HepG2 (cell line): ENCODE measurements at regions not wholly inside any gene's neighbourhood (a gene's known extent, or its start where the extent isn't known, plus 50 kb on each side); places are given as distances from the start of the nearest gene placed in this dataset.

Experiments
- ATAC-seq: fragments of 200-7000 bp; cut with Tn5 transposase; 3 replicates; pipeline ENCODE4 v1.9.1; 2020; ENCODE audit warnings: mild to moderate bottlenecking, moderate library complexity
- BruUV-seq: library from RNA; stranded (reverse); fragments of 400-500 nt; replicated peaks from 2 replicates; lab custom pipeline; 2021; lab: Mats Ljungman, UMichigan
- CTCF ChIA-PET: fragments of 300-600 bp; formaldehyde crosslinking; extraction: SDS; loops from one replicate; lab custom pipeline; 2021; ENCODE audit warnings: low total read pairs, inconsistent platforms, low intra/inter-chr PET ratio; lab: Yijun Ruan, JAX
- POLR2A ChIA-PET: fragments of 350-600 bp; sonication (Branson Sonifier 250); formaldehyde crosslinking; loops from one replicate; lab custom pipeline; 2020; ENCODE audit warnings: antibody characterized with exemption, inconsistent platforms; lab: Yijun Ruan, JAX
- DNase-seq: peaks from one replicate; pipeline ENCODE4 v3.0.0-alpha.2; 2015; ENCODE audit warnings: low spot score
- FAIRE-seq: peaks from 3 replicates; lab custom pipeline; 2011; peaks lifted over from hg19 to GRCh38; lab: Jason Lieb, UNC
- H2AFZ ChIP-seq: one replicate; pipeline ENCODE4 v1.6.1; 2011; ENCODE audit warnings: low read length, inconsistent platforms
- H3K27ac ChIP-seq: fragments of 300-600 bp; 3 replicates; pipeline ENCODE4 v1.8.0; 2011; ENCODE audit warnings: mixed run types, mild to moderate bottlenecking, mixed read lengths, low read length, inconsistent platforms; ENCODE audit not compliant: insufficient read depth; ENCODE audit errors: extremely low read length
- H3K27me3 ChIP-seq, 2 experiments: fragments of 200-600 bp in 1 of 2; 2 replicates in 1 of 2; 3 replicates in 1 of 2; pipeline versions ENCODE4 v1.6.0 to v1.8.0; 2011; ENCODE audit warnings: low read length in 2 of 2, mild to moderate bottlenecking in 2 of 2, moderate library complexity in 2 of 2, inconsistent platforms in 1 of 2; ENCODE audit not compliant: insufficient read depth in 2 of 2, control insufficient read depth in 1 of 2
- H3K36me3 ChIP-seq, 2 experiments: fragments of 200-600 bp in 1 of 2; replicated peaks in 1 of 2; 2 replicates in 1 of 2; 3 replicates in 1 of 2; pipeline versions ENCODE4 v1.5.1 to v1.8.0; 2011; ENCODE audit warnings: low read length in 2 of 2, inconsistent platforms in 1 of 2; ENCODE audit not compliant: insufficient read depth in 2 of 2, control insufficient read depth in 1 of 2
- H3K4me1 ChIP-seq: 2 replicates; pipeline ENCODE4 v1.5.1; 2012; ENCODE audit warnings: low read length, inconsistent platforms; ENCODE audit not compliant: insufficient read depth
- H3K4me2 ChIP-seq: 2 replicates; pipeline ENCODE4 v1.6.0; 2011; ENCODE audit warnings: low read depth, low read length, inconsistent platforms
- H3K4me3 ChIP-seq, 3 experiments: fragments of 200-600 bp in 1 of 3; sonication (generic), shearing (Covaris generic) in 1 of 3; replicated peaks in 1 of 3; 2 replicates each; pipeline ENCODE4 v1.5.1; 2011 to 2016; ENCODE audit warnings: low read length in 3 of 3, inconsistent platforms in 2 of 3, low read depth in 2 of 3, mild to moderate bottlenecking in 2 of 3, control low read depth in 1 of 3, mixed read lengths in 1 of 3; ENCODE audit not compliant: insufficient read depth in 1 of 3
- H3K79me2 ChIP-seq: one replicate; pipeline ENCODE4 v1.6.1; 2011; ENCODE audit warnings: low read length, inconsistent platforms; ENCODE audit not compliant: insufficient read depth
- H3K9ac ChIP-seq: 2 replicates; pipeline ENCODE4 v1.6.0; 2011; ENCODE audit warnings: mild to moderate bottlenecking, low read depth, low read length, inconsistent platforms; ENCODE audit not compliant: insufficient read depth
- H3K9me3 ChIP-seq: 2 replicates; pipeline ENCODE4 v1.5.1; 2012; ENCODE audit warnings: mild to moderate bottlenecking, low read length
- H4K20me1 ChIP-seq: 2 replicates; pipeline ENCODE4 v1.6.0; 2011; ENCODE audit warnings: inconsistent platforms, mild to moderate bottlenecking, low read length, moderate library complexity; ENCODE audit not compliant: insufficient read depth
- BCL6 ChIP-seq: IDR thresholded peaks from 2 replicates; pipeline ENCODE4 v1.6.1; 2016; ENCODE audit warnings: missing genetic modification reagents, missing compliant biosample characterization
- BRD4 ChIP-seq: sonication (generic); formaldehyde crosslinking; IDR thresholded peaks from 2 replicates; pipeline ENCODE4 v1.4.0; 2020; ENCODE audit warnings: missing genetic modification reagents
- DBP ChIP-seq: sonication (generic); formaldehyde crosslinking; IDR thresholded peaks from 2 replicates; pipeline ENCODE4 v1.4.0; 2020; ENCODE audit warnings: missing genetic modification reagents; ENCODE audit errors: not compliant biosample characterization
- GABPB1 ChIP-seq: IDR thresholded peaks from 2 replicates; pipeline ENCODE4 v1.6.1; 2016; ENCODE audit warnings: mild to moderate bottlenecking, missing genetic modification reagents, moderate library complexity, missing compliant biosample characterization
- MED1 ChIP-seq: sonication (generic); formaldehyde crosslinking; IDR thresholded peaks from 2 replicates; pipeline ENCODE4 v1.4.0; 2020; ENCODE audit warnings: missing genetic modification reagents
- NCOA1 ChIP-seq: sonication (generic); formaldehyde crosslinking; IDR thresholded peaks from 2 replicates; pipeline ENCODE4 v1.9.0; 2021; ENCODE audit warnings: missing genetic modification reagents
- SETDB1 ChIP-seq: sonication (generic); formaldehyde crosslinking; IDR thresholded peaks from 2 replicates; pipeline ENCODE4 v1.5.1; 2020; ENCODE audit warnings: missing genetic modification reagents, mild to moderate bottlenecking, borderline replicate concordance
- ZFY ChIP-seq: sonication (generic); formaldehyde crosslinking; IDR thresholded peaks from 2 replicates; pipeline ENCODE4 v1.4.0; 2020; ENCODE audit warnings: missing genetic modification reagents
- ZNF10 ChIP-seq: sonication (generic); formaldehyde crosslinking; IDR thresholded peaks from 2 replicates; pipeline ENCODE4 v1.4.0; 2020; ENCODE audit warnings: mild to moderate bottlenecking, low read depth, missing genetic modification reagents, borderline replicate concordance
- ZNF343 ChIP-seq: sonication (generic); formaldehyde crosslinking; IDR thresholded peaks from 2 replicates; pipeline ENCODE4 v1.4.0; 2020; ENCODE audit warnings: mild to moderate bottlenecking, missing genetic modification reagents
- ZNF746 ChIP-seq: sonication (generic); formaldehyde crosslinking; IDR thresholded peaks from 2 replicates; pipeline ENCODE4 v1.8.0; 2022; ENCODE audit warnings: mild to moderate bottlenecking, missing genetic modification reagents
- WGBS: methylation state at CpG from one replicate; pipeline ENCODE4 v1.1.6; 2017; ENCODE audit warnings: low lambda C conversion rate; 5-methylcytosine and 5-hydroxymethylcytosine counted together
- in situ Hi-C: cut with HindIII; loops from 2 replicates; pipeline ENCODE4 v1.10.0; 2017; ENCODE audit warnings: low pct_unique_long_range_greater_than_20kb; ENCODE audit not compliant: extremely low pct_ligation_motif_present
- intact Hi-C: fragments of 100-400 bp; cut with micrococcal nuclease; formaldehyde crosslinking; loops from one replicate; pipeline ENCODE4 v1.10.0; 2022; ENCODE audit not compliant: unreplicated experiment
- TF ChIP-seq, protein P1 (sequence below): sonication (generic); formaldehyde crosslinking; IDR thresholded peaks from 2 replicates; pipeline ENCODE4 v1.5.1; 2020; ENCODE audit warnings: missing genetic modification reagents, mild to moderate bottlenecking, borderline replicate concordance
- TF ChIP-seq, protein P2 (sequence below): sonication (generic); formaldehyde crosslinking; IDR thresholded peaks from 2 replicates; pipeline ENCODE4 v1.4.0; 2020; ENCODE audit warnings: mild to moderate bottlenecking, missing genetic modification reagents

- TF ChIP-seq, protein P1, sequence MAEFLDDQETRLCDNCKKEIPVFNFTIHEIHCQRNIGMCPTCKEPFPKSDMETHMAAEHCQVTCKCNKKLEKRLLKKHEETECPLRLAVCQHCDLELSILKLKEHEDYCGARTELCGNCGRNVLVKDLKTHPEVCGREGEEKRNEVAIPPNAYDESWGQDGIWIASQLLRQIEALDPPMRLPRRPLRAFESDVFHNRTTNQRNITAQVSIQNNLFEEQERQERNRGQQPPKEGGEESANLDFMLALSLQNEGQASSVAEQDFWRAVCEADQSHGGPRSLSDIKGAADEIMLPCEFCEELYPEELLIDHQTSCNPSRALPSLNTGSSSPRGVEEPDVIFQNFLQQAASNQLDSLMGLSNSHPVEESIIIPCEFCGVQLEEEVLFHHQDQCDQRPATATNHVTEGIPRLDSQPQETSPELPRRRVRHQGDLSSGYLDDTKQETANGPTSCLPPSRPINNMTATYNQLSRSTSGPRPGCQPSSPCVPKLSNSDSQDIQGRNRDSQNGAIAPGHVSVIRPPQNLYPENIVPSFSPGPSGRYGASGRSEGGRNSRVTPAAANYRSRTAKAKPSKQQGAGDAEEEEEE (CRISPR knock-in tag): no peak
- no peak for TF ChIP-seq ZNF10
- TF ChIP-seq ZFY: no peak
- no peak for TF ChIP-seq ZNF343 (CRISPR knock-in tag)
Measured at GRCh38 chr3:69660631-69661030, 78.6 kb upstream of the MITF start (continued).

DNA sequence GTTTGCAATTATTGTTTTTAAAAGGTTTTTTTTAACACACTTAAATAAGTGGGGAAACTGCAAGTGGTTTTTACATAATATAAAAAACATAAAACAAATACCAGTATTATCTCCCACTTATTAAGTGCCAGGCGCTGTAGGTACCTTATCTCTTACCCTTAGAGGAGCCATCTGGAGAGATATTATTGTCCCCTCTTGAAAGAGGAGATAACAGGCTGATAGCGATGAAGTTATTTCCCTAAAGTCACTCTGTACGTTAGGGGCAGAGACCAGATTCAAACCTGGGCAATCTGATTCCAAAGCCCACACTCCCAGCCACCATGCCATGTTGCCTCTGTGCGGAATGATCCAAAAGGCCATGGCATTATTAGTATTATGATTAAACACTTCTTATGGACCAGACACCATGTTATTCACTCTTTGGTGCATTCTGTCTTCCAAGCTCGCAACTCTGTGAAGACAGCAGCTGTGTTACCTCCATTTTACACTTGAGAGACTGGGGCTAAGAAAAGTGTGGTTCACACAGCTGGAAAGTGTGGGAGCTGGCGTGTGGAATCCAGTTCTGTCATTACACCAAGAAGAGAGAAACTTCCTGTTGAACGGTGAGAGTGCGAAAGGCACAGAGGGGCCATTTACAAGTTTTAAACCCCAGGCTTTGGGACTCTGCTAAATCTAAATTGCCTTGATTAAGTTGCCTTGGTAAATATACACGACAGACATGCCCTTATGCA lies 79.9 kb upstream of the MITF start:
- no peaks in the 10 kb centered on the region for H3K9me3 ChIP-seq
- no peaks in the 10 kb centered on the region for H4K20me1 ChIP-seq
- FAIRE-seq (no peak), DNase-seq (no peak), ATAC-seq (no peak)
- no peak overlapping the region for H3K27ac ChIP-seq
- CTCF ChIA-PET: no interaction called here
- no peaks in the 10 kb centered on the region for H3K27me3 ChIP-seq
- no peak overlapping the region for H3K9ac ChIP-seq
- H3K79me2 ChIP-seq: no peaks in the 10 kb centered on the region
- H2AFZ ChIP-seq: no peak overlapping the region
- in situ Hi-C loops (loop anchor here (25.0 kb wide), 1 partner anchor 547 kb away; the partner anchor contains the start of gene LMOD3), intact Hi-C loops (no loop called here)
- H3K4me1 ChIP-seq: no peaks in the 10 kb centered on the region
- no peaks in the 10 kb centered on the region for H3K36me3 ChIP-seq
- POLR2A ChIA-PET: no interaction called here
- no TSS peak for BruUV-seq
- H3K4me3 ChIP-seq: no peak overlapping the region
- H3K4me2 ChIP-seq: no peak overlapping the region
- WGBS: 15% methylated on average over 8 of the region's 9 CpGs
- TF ChIP-seq DBP: no peak
- TF ChIP-seq NCOA1 (CRISPR knock-in tag): no peak
- TF ChIP-seq ZNF746 (CRISPR knock-in tag): no peak
- TF ChIP-seq BRD4 (CRISPR knock-in tag): no peak
- TF ChIP-seq, protein P2, sequence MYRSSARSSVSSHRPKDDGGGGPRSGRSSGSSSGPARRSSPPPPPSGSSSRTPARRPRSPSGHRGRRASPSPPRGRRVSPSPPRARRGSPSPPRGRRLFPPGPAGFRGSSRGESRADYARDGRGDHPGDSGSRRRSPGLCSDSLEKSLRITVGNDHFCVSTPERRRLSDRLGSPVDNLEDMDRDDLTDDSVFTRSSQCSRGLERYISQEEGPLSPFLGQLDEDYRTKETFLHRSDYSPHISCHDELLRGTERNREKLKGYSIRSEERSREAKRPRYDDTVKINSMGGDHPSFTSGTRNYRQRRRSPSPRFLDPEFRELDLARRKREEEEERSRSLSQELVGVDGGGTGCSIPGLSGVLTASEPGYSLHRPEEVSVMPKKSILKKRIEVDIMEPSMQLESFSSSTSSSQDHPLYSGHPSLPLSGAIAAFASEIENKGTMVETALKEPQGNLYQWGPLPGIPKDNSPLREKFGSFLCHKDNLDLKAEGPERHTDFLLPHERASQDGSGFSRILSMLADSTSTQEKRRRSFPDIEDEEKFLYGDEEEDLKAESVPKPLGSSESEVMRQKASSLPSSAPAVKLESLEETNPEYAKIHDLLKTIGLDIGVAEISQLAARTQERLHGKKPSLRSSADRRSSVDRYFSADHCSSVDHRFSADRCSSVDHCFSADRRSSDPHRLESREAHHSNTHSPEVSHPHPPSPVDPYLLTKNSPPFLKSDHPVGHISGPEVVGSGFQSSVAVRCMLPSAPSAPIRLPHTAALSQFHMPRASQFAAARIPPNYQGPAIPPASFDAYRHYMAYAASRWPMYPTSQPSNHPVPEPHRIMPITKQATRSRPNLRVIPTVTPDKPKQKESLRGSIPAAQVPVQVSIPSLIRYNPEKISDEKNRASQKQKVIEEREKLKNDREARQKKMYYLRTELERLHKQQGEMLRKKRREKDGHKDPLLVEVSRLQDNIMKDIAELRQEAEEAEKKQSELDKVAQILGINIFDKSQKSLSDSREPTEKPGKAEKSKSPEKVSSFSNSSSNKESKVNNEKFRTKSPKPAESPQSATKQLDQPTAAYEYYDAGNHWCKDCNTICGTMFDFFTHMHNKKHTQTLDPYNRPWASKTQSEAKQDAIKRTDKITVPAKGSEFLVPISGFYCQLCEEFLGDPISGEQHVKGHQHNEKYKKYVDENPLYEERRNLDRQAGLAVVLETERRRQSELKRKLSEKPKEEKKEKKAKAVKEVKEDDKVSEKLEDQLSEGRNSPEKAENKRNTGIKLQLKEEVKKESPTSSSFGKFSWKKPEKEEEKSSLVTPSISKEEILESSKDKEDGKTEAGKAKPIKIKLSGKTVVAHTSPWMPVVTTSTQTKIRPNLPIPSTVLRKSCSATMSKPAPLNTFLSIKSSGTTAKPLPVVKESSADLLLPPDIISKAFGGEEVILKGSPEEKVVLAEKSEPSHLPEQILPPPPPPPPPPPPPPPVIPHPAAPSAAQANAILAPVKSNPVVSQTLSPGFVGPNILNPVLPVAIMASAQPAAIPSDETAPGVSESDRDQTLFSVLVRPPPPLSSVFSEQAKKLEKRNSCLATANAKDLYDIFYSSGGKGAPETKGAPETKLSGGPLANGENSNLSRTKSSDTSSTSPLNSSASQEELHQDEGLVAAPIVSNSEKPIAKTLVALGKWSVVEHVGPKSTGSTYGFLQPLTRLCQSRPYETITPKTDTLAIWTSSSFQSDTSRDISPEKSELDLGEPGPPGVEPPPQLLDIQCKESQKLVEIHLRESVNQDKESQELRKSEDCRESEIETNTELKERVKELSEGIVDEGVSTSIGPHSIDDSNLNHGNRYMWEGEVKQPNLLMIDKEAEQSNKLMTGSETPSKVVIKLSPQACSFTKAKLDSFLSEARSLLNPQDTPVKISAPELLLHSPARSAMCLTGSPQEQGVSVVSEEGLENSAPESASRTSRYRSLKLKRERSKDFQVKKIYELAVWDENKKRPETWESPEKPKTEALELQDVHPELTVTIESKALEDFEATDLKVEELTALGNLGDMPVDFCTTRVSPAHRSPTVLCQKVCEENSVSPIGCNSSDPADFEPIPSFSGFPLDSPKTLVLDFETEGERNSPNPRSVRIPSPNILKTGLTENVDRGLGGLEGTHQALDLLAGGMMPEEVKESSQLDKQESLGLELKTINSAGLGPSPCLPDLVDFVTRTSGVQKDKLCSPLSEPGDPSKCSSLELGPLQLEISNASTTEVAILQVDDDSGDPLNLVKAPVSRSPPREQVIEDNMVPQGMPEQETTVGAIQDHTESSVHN (CRISPR knock-in tag): no peak
- no peak for TF ChIP-seq BCL6
- TF ChIP-seq SETDB1: no peak
- no peak for TF ChIP-seq MED1 (CRISPR knock-in tag)
- TF ChIP-seq GABPB1 (CRISPR knock-in tag): no peak
